Frontal cortex (tissue), 3 donors: ENCODE measurements at regions not wholly inside any gene's neighbourhood (a gene's known extent, or its start where the extent isn't known, plus 50 kb on each side); places are given as distances from the start of the nearest gene placed in this dataset.

ENCODE experiments used
- DNase-seq, 2 donors: peaks; one replicate each; pipeline ENCODE4 v3.0.0; 2012; ENCODE audit warnings: low spot score in 2 of 2
- FAIRE-seq: peaks from 2 replicates; lab custom pipeline; 2012; peaks lifted over from hg19 to GRCh38; lab: Jason Lieb, UNC
- donor health status: control.
- donor health status: control.
- donor health status: control.

DNA sequence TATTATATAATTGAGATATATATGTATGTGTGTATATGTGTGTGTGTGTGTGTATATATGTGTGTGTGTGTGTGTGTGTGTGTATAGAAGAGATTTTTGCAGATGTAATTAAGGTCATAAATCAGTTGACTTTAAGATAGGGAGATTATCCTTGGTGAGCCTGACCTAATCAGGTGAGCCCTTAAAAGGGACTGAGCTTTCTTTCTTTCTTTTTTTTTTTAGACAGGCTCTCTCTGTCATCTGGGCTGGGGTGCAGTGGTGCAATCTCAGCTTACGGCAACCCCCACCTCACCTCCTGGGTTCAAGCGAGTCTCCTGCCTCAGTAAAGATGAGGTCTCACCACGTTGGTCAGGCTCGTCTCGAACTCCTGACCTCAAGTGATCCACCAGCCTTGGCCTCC lies 155.1 kb upstream of the RASGEF1B start:
- DNase-seq (no peak), FAIRE-seq (no peak)

DNA sequence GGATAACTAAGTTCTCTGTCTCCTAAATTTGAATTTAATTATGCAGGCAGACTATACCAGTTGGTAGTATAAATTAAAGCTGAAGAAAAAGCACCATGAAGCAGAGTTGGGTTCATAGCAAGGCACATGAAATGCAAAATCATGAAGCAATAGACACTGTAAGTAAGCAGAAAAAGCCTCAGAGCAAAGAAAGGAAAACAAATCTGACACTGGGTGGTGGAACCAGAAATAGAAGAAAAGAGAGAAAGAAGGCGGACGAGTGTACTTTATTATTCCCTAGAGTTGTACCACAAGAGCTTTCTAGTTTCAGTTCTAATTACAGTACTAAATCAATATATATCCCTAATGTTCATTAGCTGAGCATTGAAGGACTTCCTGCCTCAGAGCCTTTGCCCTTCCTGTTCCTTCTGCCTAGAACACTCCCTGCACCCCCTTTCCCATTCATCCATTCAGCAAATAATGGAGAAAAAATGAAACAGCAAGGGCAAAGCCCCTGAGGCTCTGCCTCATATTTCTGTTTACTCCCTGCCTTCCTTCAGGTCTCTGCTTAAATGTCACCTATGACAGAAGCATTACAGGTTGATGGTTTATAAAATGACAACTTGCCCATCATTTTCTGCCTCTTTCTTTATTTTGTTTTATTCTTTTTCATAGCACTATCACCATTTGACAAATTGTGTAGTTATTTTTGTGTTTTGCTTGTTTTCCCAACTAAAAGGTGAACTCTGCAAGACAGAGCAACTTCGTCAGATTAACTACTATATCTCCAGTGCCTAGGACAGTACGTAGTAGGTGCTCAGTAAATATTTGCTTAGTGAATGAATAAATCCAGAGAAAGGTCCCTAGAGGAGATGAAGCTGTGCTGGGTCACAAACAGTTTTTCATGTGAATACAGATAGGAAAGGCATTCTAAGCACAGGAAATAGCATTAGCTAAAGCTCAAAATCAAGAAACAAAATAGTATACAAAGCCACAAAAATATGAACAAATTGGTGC lies 154.0 kb upstream of the RASGEF1B start:
- FAIRE-seq: no peak

DNA sequence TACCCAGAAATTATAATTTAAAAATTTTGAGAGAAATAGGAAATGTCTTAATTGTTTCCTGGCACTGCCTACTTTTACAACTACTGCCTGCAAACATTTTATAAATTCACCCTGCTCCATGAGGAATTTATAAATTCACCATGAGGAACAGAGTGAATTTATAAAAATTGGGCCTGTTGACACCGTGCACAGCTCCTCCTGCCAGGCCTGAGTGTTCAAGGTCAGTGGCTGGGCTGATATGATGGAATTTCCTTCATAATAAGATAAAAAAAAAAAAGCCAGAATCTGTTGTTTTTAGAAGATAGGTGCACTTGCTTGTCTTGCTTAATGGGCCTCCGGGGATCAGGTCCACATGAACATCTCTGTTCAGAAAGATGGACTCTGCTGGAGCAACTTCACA lies 151.7 kb upstream of the RASGEF1B start:
- FAIRE-seq: no peak
- DNase-seq: no peak

More for the DNA sequence above, 154.0 kb upstream of the RASGEF1B start:
- no peak for DNase-seq

DNA sequence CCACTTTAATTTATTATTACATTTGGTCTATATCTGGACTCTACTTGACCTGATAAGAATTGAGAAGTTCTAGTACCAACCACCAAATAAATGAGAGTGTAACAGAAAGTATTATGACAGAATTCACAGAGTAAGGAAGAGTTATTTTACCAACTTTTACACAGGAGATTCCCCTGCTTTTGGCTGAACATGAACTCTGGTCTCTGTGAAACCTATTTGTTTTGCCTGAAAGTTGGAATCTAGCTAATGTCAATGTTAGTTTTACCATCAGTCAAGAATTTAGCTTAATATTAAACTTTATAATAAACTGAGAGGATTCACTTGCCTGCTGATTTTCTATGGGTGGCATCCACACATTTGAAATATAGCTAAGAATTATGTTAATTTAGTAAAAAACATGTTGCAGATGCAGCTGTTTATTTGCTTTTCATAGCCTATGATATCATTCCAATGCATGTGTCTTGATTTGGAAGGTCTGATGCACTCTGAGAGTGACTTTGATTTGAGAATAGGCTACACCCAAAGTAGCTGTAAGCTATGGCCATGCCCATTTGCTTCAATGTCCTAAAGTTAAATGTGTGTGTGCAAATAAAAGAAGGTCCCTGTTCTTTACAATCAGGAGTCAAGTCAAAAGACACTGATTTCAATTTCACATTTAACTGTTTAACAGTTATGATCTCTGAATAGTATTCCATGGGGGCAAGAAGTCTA lies 150.9 kb upstream of the RASGEF1B start:
- FAIRE-seq: no peak

DNA sequence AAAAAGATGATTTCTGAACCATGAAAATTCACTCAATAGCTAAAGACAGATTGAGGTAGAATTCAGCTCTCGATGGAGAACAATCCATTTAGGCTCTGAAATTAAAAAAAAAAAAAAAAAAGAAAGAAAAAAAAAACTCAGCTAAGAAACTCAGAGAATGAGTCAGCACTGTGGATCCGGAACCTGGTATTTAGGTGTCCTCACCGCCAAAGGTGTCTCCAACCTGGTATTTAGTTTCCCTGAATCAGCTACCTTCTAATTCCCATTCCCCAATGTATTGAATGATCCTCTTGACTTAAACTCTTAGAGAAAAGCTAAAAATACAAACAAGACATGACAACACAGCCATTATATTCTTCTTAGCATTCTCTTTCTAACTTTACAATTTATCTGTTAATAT lies 150.3 kb upstream of the RASGEF1B start:
- FAIRE-seq: no peak
- DNase-seq: no peak

More for the DNA sequence above, 150.9 kb upstream of the RASGEF1B start:
- no peak for DNase-seq

DNA sequence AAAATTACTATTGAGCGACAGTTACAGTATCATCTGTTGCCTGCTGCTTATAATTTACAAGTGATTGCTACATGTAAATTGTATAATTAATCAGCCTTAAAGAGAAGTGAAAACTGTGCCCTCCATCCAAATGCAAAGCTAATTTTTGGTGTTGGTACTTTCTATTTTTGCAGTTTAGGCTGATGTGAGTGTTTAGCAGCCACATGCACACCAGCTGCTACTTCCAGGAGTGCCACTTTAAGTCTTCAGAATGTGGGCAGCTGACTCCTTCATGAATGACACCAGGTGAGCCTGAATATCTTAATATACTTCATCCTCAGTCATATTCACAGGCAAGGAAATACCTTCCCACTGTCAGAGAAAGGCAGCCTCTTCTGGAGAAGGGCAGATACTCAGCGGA lies 149.8 kb upstream of the RASGEF1B start:
- FAIRE-seq: no peak
- no peak for DNase-seq

DNA sequence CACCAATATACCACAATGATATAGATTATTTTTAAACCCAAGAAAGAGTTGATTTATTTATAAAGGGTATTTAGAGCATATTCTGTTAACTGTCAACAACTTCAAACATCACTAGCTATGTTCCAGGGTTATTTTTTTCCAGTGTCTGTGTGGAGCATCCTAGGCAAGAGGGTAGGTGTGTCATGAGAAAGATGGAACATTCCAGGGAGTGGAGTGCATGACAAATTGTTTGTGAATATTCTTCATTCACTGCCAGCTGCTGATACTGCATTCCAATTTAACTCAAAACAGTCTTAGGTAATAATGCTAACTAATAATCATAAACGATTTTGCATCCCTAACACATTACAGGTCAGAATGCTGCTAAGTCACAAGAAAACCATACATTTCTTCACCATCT lies 148.7 kb upstream of the RASGEF1B start:
- FAIRE-seq (no peak), DNase-seq (no peak)

DNA sequence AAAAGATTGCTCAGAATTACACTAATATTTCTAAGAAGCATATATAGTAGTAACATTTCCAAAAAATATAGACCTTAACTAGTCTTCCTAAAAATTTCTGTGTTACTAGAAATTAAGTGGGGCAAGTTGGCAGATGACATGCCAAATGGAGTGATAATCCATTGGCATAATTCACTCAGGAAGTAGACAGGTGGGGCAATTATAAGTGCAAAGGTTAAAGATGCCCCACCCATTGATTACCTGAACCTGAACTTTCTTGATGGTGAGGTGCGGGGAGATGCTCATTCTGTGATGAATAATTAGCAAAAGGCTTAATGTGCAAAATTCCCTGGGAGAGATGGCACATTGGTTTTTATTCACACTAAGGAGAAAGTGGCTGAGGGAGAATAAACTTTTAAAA lies 145.8 kb upstream of the RASGEF1B start:
- FAIRE-seq: no peak
- no peak for DNase-seq

DNA sequence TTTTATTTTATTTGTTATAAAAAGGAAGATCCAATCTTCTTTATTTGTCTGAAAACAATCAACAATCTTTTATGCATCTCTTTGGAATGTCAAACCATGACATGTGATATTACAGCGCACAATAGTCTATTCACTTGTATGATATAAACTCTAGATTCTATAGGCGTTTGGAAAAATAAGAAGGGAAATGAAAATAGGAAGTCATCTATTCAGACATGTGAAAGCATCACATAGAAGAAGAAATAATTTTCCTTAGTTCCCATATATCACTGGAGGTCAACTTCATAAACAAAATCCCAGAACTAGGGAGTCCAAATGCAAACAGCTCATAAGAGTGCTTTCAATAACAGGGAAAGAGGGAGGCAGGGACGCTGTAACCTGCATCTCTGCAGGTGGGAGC lies 139.5 kb upstream of the RASGEF1B start:
- FAIRE-seq (no peak), DNase-seq (no peak)

DNA sequence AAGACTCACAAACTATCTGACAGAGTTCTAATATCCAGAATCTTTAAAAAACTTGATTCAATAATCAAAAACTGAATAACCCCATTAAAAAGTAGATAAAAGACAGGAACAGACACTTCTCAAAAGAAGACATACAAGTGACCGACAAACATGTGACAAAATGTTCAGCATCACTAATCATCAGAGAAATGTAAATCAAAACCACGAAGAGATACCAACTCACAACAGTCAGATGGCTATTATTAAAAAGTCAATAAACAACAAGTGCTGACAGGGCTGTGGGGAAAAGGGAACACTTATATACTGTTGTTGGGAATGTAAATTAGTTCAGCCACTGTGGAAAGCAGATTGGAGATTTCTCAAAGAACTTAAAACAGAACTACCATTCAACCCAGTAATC lies 138.1 kb upstream of the RASGEF1B start:
- DNase-seq: no peak
- FAIRE-seq: peak; percentile 6

DNA sequence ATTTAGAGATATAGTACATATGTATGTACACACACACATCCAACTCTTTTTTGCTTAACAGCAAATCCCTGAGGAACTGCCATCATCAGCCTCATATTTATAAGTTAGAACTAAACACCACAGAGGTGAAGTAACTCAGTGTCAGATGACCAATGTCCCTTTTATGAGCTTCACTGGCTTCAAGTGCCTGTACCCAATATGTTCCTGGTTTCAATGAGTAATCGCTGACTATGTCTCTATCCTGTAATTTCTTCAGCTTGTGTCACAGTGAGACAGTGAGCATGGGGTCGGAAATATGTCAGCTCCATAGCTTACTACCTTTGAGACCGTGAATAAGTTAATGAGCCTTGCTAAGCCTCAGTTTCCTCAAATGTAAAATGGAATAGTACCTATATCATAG lies 136.2 kb upstream of the RASGEF1B start:
- FAIRE-seq (no peak), DNase-seq (no peak)

DNA sequence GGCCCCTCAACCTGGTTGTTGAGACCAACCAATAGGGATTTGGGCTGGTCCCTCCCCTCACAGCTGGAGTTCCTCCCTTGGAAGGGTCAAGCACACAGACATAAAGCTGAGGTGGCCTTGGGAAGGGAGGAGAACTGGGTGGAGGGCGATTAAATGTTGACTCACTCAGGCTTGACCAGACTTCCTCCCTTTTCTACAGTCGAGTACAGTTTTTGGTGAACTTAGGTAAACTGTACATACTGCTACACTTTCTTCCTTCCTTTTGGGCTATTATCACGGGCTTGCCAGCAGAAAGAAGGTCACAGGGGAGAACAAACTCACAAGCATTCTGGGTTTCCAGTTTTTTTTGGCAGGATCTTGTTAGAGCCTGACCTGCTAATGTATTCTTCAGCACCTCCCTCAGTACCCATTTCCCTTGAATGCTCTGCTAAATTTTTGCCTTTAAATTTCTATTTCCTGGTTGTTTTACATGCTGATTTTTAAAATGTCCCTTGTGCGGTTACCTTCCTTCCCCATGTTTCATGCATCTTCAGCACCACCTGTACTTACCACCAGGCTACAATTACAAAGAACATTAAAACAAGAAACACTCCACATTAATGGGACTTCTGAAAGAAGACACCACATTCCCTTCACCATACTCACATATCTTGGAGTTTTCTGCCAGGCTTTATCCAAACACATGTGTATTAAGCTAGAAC lies 135.2 kb upstream of the RASGEF1B start:
- DNase-seq (no peak), FAIRE-seq (no peak)

DNA sequence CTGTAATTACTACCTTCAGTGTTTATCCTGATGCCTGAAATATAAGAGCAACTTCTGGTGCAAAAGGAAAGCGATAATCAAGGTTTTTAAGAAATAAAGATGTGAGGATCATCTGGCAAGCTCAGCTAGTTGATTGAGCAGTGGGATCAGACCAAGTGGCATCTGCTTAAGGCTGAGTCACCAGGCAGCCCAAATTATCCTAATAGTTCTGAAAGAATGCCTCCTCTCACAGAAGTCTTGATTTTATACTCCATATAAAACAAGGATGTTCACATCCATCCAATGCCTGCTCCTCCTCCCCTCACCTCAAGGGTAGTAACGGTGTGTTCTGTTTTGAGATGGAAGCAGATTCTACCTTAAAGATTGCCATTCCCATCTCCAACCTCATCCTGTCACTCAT lies 134.5 kb upstream of the RASGEF1B start:
- no peak for FAIRE-seq
- no peak for DNase-seq

DNA sequence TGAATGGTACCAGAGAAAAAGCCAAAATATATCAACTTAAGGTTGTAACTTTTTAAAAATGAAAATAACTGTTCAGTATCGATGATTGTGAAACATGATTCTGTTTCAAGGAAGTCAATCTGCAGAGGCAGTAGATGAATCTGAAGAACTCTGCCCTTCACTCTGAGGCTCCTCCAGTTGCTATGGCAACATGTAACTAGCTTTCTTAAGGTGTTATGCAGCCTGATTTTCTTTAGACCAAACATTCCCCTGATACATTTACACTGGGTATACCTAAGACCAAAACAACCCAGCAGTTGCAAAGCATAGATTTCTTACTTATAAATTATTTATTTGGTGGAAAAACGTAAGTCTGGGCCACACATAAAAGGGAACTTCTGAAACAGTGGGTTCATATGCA lies 133.6 kb upstream of the RASGEF1B start:
- FAIRE-seq: no peak

DNA sequence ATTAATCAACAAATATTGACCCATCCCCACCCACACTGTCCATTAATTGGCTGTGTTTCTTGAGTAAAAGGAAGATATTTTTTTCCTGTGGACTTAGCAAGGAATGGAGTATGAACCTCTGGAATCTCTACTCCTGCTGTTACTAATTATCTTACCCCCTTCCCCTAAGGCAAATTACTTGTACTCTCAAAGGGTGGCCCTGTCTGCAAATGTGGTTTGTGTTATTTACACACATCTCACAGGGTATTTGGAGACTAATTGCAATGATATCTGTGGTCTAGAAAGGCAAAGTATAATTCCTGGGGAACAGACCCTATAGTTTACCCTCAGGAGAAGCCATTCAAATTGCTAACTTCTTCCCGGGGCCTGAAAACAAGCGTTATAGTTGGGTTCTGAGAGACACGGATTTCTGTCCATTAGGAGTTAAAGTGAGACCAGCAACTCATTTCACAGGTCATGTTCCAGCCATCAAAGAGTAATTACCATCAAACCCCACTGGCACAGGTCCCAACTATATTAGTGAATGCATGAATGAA lies 133.0 kb upstream of the RASGEF1B start:
- DNase-seq (no peak), FAIRE-seq (no peak)

More for the DNA sequence above, 133.6 kb upstream of the RASGEF1B start:
- no peak for DNase-seq

DNA sequence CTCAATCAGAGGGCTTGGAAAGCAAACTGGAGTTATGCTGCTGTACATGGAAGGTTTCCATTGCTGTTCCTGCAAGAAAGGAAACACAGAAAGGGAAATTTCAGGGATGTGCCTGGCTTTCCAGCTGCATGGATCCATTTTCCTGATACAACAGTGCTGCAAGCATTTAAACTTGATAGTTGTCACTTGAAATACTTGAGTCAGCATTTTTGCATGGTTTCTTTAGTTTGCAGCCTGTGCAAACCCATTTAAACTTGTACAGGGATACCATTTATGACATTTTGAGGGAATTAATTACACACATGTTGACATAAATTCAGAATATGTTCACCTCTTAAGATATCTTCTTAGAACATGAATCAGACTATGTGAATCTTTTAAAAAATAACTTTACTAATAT lies 131.1 kb upstream of the RASGEF1B start:
- DNase-seq (no peak), FAIRE-seq (no peak)

DNA sequence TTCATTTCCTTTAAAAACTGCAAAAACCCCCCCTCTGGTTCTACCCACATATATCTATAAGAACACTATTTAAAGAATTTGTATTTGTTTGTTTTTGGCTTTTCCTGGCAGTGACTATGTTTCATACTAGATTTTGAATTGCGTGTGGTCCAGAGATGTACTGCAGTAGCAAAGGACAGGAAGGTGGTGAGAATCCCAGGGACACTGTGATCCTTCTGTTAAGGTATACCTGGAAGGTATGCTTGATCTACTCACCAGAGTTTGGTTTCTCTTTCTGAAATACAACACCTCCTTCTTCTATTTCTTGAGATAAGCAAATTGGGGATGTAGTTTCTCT lies 129.6 kb upstream of the RASGEF1B start:
- FAIRE-seq (no peak), DNase-seq (no peak)

DNA sequence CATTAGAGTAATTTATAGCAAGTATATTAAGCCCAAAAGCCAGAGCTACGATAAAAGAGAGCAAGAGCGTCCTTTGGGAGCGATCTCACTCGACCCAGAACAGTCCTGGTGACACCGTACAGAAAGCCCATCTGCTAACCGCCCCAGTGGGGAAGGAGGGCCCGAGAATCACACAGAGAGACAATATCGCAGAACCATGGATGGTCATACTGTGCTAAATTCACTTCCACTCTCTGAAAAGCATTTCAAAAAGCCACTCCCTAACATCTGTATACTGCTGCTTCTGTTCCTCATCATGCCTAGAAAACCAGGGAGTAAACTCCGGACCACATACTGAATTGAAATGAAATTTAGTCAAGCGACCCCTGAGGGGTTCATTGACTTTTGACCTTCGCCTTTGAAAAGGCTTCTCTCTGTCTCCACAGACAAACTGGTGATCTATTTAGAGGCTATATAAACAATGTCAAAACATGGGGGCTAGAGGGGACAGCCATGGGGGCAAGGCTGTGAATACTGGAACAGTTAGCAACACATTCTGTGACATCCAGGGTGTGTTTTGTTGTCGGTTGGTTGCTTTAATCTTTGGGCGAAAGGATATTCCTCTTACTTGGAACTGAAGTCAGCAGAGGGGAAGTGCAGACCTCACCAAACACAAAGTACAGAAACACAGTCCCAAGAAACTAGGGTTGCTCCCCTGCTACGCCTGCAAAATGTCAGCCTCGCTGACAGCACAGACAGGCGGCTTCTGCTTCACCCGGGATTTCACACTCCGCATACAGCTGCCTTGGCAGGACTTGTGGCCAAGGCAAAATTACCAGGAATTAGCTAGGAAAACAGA lies 129.0 kb upstream of the RASGEF1B start:
- FAIRE-seq (no peak), DNase-seq (no peak)

DNA sequence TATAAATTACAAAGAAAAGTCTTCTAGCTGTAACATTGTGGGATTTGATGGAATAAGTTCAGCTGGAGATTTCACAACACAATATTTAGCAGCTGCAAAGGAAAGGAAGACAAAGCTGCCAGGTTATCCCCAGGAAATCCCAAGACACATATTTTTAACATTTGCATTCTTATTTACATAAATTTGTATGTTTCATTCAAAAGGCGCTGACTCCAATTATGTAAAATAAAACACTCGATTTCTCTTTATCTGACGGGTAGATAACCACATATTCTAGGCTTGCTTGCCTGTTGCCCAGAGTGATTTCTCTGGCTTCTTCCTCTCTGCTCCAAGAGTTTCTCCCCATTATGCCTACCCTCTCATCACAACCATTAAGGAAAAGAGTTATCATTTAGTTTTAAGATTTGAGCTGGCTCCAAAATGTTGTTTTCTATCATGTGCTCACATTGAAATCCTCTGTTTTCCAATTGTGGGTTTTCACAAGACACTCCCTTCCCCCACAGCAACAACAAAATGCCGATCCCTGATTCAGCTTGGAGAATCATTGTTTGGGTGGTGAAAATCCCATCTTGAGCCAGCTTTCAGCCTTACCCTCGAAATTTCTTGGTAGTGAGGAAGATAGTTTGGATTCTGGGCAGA lies 128.2 kb upstream of the RASGEF1B start:
- DNase-seq (no peak), FAIRE-seq (no peak)
